Retinal pigment epithelial cell (primary cell): ENCODE measurements at regions not wholly inside any gene's neighbourhood (a gene's known extent, or its start where the extent isn't known, plus 50 kb on each side); places are given as distances from the start of the nearest gene placed in this dataset.

Experiments used
- DNase-seq: peaks from one replicate; pipeline ENCODE4 v3.0.0-alpha.2; 2010; ENCODE audit warnings: low read depth
- H3K4me3 ChIP-seq: 2 replicates; pipeline ENCODE4 v1.5.1; 2011; ENCODE audit warnings: mild to moderate bottlenecking, low read length, control low read depth, moderate library complexity
- CTCF ChIP-seq: conservative IDR thresholded peaks from 2 replicates; pipeline ENCODE4 v1.5.1; 2011; ENCODE audit warnings: low read depth, low read length, control low read depth, inconsistent platforms

GRCh38 chr4:174138616-174139015 lies 144.9 kb downstream of the FBXO8 start:
- H3K4me3 ChIP-seq, result no peak overlapping the region
- no peak for TF ChIP-seq CTCF
- DNase-seq, result no peak

- TF ChIP-seq CTCF, result no peak
- no peak overlapping the region for H3K4me3 ChIP-seq
- no peak for DNase-seq
Measured at GRCh38 chr4:174137698-174138097, 145.8 kb downstream of the FBXO8 start.

GRCh38 chr4:174135936-174136406 lies 147.5 kb downstream of the FBXO8 start:
- DNase-seq, result no peak
- TF ChIP-seq CTCF, result no peak
- peak overlapping the region; percentile 40 for H3K4me3 ChIP-seq

GRCh38 chr4:174135530-174135929 lies 147.9 kb downstream of the FBXO8 start:
- no peak for DNase-seq
- H3K4me3 ChIP-seq, result peak overlapping the region; percentile 40
- no peak for TF ChIP-seq CTCF

- no peak overlapping the region for H3K4me3 ChIP-seq
- no peak for DNase-seq
- no peak for TF ChIP-seq CTCF
Measured at GRCh38 chr4:174134361-174134760, 149.1 kb downstream of the FBXO8 start.

GRCh38 chr4:174133551-174133950 lies 149.9 kb downstream of the FBXO8 start:
- DNase-seq, result no peak
- no peak overlapping the region for H3K4me3 ChIP-seq
- TF ChIP-seq CTCF, result no peak

GRCh38 chr4:174131901-174132300 lies 151.6 kb downstream of the FBXO8 start:
- no peak overlapping the region for H3K4me3 ChIP-seq
- no peak for DNase-seq
- no peak for TF ChIP-seq CTCF
